T-helper 2 cell treated with Interferon-gamma antibody and Interleukin-4, amounts not matched to agents 5 μg/mL and 100 μg/mL, for 36 hours (primary cell): ENCODE measurements at regions not wholly inside any gene's neighbourhood (a gene's known extent, or its start where the extent isn't known, plus 50 kb on each side); places are given as distances from the start of the nearest gene placed in this dataset.
"Not testable (repeated sequence)": the region's sequence is repeated elsewhere in the genome, so short reads cannot be mapped to it uniquely, and the experiment has no call there.

ENCODE experiments used
- DNase-seq: peaks from one replicate; pipeline ENCODE4 v3.0.0; 2021; ENCODE audit warnings: low spot score
- H3K27ac Mint-ChIP-seq: one replicate; pipeline ENCODE4 v1.8.0; 2021; ENCODE audit warnings: mild to moderate bottlenecking, mixed read lengths
- H3K27me3 Mint-ChIP-seq: one replicate; pipeline ENCODE4 v1.8.0; 2021; ENCODE audit warnings: low read depth, mixed read lengths
- H3K36me3 Mint-ChIP-seq: one replicate; pipeline ENCODE4 v1.8.0; 2021; ENCODE audit warnings: low read depth, mixed read lengths
- H3K4me1 Mint-ChIP-seq: one replicate; pipeline ENCODE4 v1.8.0; 2021; ENCODE audit warnings: low read depth, mixed read lengths
- H3K4me3 Mint-ChIP-seq: one replicate; pipeline ENCODE4 v1.8.0; 2022; ENCODE audit warnings: mild to moderate bottlenecking, moderate library complexity, mixed read lengths
- H3K9me3 Mint-ChIP-seq: one replicate; pipeline ENCODE4 v1.8.0; 2021; ENCODE audit warnings: mixed read lengths

GRCh38 chr15:87703327-87704111 lies 553.0 kb downstream of the NTRK3 start:
- Mint-ChIP-seq H3K36me3 (no peaks in the 10 kb centered on the region), H3K27me3 (no peaks in the 10 kb centered on the region), H3K9me3 (peaks cover 5% of the 10 kb centered on the region), H3K4me1 (no peaks in the 10 kb centered on the region), H3K27ac (no peak overlapping the region), H3K4me3 (no peak overlapping the region)
- DNase-seq = no peak

GRCh38 chr15:87702270-87702669 lies 554.3 kb downstream of the NTRK3 start:
- no peak overlapping the region for H3K4me3 Mint-ChIP-seq
- H3K27me3 Mint-ChIP-seq = no peaks in the 10 kb centered on the region
- H3K4me1 Mint-ChIP-seq = no peaks in the 10 kb centered on the region
- no peak for DNase-seq
- peaks cover 9% of the 10 kb centered on the region for H3K9me3 Mint-ChIP-seq
- H3K36me3 Mint-ChIP-seq = no peaks in the 10 kb centered on the region
- H3K27ac Mint-ChIP-seq = no peak overlapping the region

GRCh38 chr15:87698467-87698866 lies 558.1 kb downstream of the NTRK3 start:
- H3K27ac Mint-ChIP-seq, H3K4me3 Mint-ChIP-seq, H3K27me3 Mint-ChIP-seq, DNase-seq, H3K4me1 Mint-ChIP-seq, H3K36me3 Mint-ChIP-seq: not testable (repeated sequence)
- peaks cover 15% of the 10 kb centered on the region for H3K9me3 Mint-ChIP-seq

- H3K27ac Mint-ChIP-seq = no peak overlapping the region
- peaks cover 18% of the 10 kb centered on the region for H3K9me3 Mint-ChIP-seq
- H3K27me3 Mint-ChIP-seq = no peaks in the 10 kb centered on the region
- DNase-seq = no peak
- no peaks in the 10 kb centered on the region for H3K36me3 Mint-ChIP-seq
- H3K4me3 Mint-ChIP-seq = no peak overlapping the region
- H3K4me1 Mint-ChIP-seq = peaks cover 6% of the 10 kb centered on the region
These were observed 566.8 kb downstream of the NTRK3 start for GRCh38 chr15:87689716-87690115.

- no peaks in the 10 kb centered on the region for H3K27me3 Mint-ChIP-seq
- peaks cover 6% of the 10 kb centered on the region for H3K4me1 Mint-ChIP-seq
- H3K9me3 Mint-ChIP-seq = peaks cover 16% of the 10 kb centered on the region
- DNase-seq = no peak
- no peaks in the 10 kb centered on the region for H3K36me3 Mint-ChIP-seq
- H3K4me3 Mint-ChIP-seq = no peak overlapping the region
- H3K27ac Mint-ChIP-seq = no peak overlapping the region
These were observed 569.0 kb downstream of the NTRK3 start for GRCh38 chr15:87687523-87687870.

- H3K36me3 Mint-ChIP-seq = no peaks in the 10 kb centered on the region
- no peaks in the 10 kb centered on the region for H3K27me3 Mint-ChIP-seq
- H3K27ac Mint-ChIP-seq = no peak overlapping the region
- no peak for DNase-seq
- peaks cover 15% of the 10 kb centered on the region for H3K9me3 Mint-ChIP-seq
- H3K4me3 Mint-ChIP-seq = no peak overlapping the region
- peaks cover 6% of the 10 kb centered on the region for H3K4me1 Mint-ChIP-seq
These were observed 569.6 kb downstream of the NTRK3 start for GRCh38 chr15:87686841-87687522.

GRCh38 chr15:87686339-87686738 lies 570.2 kb downstream of the NTRK3 start:
- no peak for DNase-seq
- H3K4me3 Mint-ChIP-seq = no peak overlapping the region
- no peaks in the 10 kb centered on the region for H3K36me3 Mint-ChIP-seq
- H3K9me3 Mint-ChIP-seq = peaks cover 12% of the 10 kb centered on the region
- no peak overlapping the region for H3K27ac Mint-ChIP-seq
- H3K27me3 Mint-ChIP-seq = no peaks in the 10 kb centered on the region
- H3K4me1 Mint-ChIP-seq = peaks cover 7% of the 10 kb centered on the region

- no peak for DNase-seq
- Mint-ChIP-seq H3K4me1 (peaks cover 3% of the 10 kb centered on the region), H3K27ac (no peak overlapping the region), H3K9me3 (peaks cover 25% of the 10 kb centered on the region), H3K4me3 (no peak overlapping the region), H3K36me3 (peaks cover 2% of the 10 kb centered on the region), H3K27me3 (no peaks in the 10 kb centered on the region)
These were observed 574.0 kb downstream of the NTRK3 start for GRCh38 chr15:87682527-87682926.

- Mint-ChIP-seq H3K27ac (peak overlapping the region; percentile 6), H3K4me1 (peaks cover 3% of the 10 kb centered on the region), H3K9me3 (peaks cover 37% of the 10 kb centered on the region), H3K36me3 (peaks cover 2% of the 10 kb centered on the region), H3K4me3 (no peak overlapping the region), H3K27me3 (no peaks in the 10 kb centered on the region)
- no peak for DNase-seq
These were observed 575.4 kb downstream of the NTRK3 start for GRCh38 chr15:87681104-87681503.

GRCh38 chr15:87680208-87680607 lies 576.3 kb downstream of the NTRK3 start:
- Mint-ChIP-seq H3K27me3 (no peaks in the 10 kb centered on the region), H3K4me1 (peaks cover 3% of the 10 kb centered on the region), H3K36me3 (peaks cover 2% of the 10 kb centered on the region), H3K9me3 (peaks cover 40% of the 10 kb centered on the region), H3K4me3 (no peak overlapping the region), H3K27ac (no peak overlapping the region)
- no peak for DNase-seq

GRCh38 chr15:87675271-87675670 lies 581.3 kb downstream of the NTRK3 start:
- Mint-ChIP-seq H3K4me3 (no peak overlapping the region), H3K27ac (no peak overlapping the region), H3K36me3 (peaks cover 2% of the 10 kb centered on the region), H3K9me3 (peaks cover 50% of the 10 kb centered on the region), H3K4me1 (no peaks in the 10 kb centered on the region), H3K27me3 (no peaks in the 10 kb centered on the region)
- DNase-seq = no peak

- Mint-ChIP-seq H3K27me3 (no peaks in the 10 kb centered on the region), H3K36me3 (no peaks in the 10 kb centered on the region), H3K4me3 (no peak overlapping the region), H3K27ac (no peak overlapping the region), H3K9me3 (peaks cover 49% of the 10 kb centered on the region), H3K4me1 (no peaks in the 10 kb centered on the region)
- DNase-seq = no peak
These were observed 583.9 kb downstream of the NTRK3 start for GRCh38 chr15:87672309-87673288.

- Mint-ChIP-seq H3K27ac (no peak overlapping the region), H3K36me3 (no peaks in the 10 kb centered on the region), H3K4me3 (no peak overlapping the region), H3K27me3 (no peaks in the 10 kb centered on the region), H3K9me3 (peaks cover 36% of the 10 kb centered on the region), H3K4me1 (no peaks in the 10 kb centered on the region)
- DNase-seq = no peak
These were observed 585.2 kb downstream of the NTRK3 start for GRCh38 chr15:87671289-87671688.

- H3K36me3 Mint-ChIP-seq = no peaks in the 10 kb centered on the region
- H3K27ac Mint-ChIP-seq = no peak overlapping the region
- H3K27me3 Mint-ChIP-seq = no peaks in the 10 kb centered on the region
- H3K4me3 Mint-ChIP-seq = no peak overlapping the region
- H3K9me3 Mint-ChIP-seq = peaks cover 34% of the 10 kb centered on the region
- H3K4me1 Mint-ChIP-seq = no peaks in the 10 kb centered on the region
- no peak for DNase-seq
These were observed 586.7 kb downstream of the NTRK3 start for GRCh38 chr15:87669846-87670245.
